ENCODE measurements at regions not wholly inside any gene's neighbourhood (a gene's known extent, or its start where the extent isn't known, plus 50 kb on each side); places are given as distances from the start of the nearest gene placed in this dataset.
A peak's percentile ranks its signal among the peaks of the same experiment; 100 is the strongest.

DNA sequence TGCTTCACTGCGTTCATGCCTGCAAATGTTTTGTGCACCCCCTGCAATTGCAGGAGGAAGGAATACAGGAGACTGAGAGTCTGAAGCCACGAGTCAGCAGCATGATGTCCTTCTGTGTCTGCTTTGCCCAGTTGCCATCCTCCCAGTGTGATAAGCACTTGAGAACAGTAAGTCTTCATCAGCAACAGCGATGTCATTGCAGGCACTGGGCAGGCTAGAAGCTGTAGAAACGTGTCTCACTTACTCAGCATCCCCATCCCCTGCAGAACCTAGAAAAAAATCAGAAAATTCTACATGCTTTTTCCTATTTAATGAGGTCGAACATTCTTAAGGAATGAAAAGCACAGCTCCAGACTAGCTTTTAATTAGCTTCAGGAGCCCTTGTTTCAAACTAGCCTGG, 156.5 kb upstream of the LPP start:
- Histone ChIP-seq H3K4me2 (ENCODE audit: low read length) (no peak overlapping the region), H3K79me2 (ENCODE audit: control insufficient read depth, low read length) (no peaks in the 10 kb centered on the region), H3K4me3 (ENCODE audit: low read length) (no peak overlapping the region), H3K36me3 (ENCODE audit: control insufficient read depth, low read length) (no peaks in the 10 kb centered on the region), H3K9me3 (ENCODE audit: control insufficient read depth, insufficient read depth, low read length) (peaks cover 2% of the 10 kb centered on the region; the same call in 1 of the 2 replicates), H3K4me1 (ENCODE audit: control insufficient read depth, low read length) (peaks cover 90% of the 10 kb centered on the region), H3F3A (ENCODE audit: control insufficient read depth, insufficient read depth) (peaks cover 15% of the 10 kb centered on the region), H3K27ac (ENCODE audit: low read depth, low read length) (no peak overlapping the region), H3K27me3 (ENCODE audit: control insufficient read depth, low read length) (no peaks in the 10 kb centered on the region), H4K20me1 (ENCODE audit: control insufficient read depth, insufficient read depth, low read depth, low read length) (no peaks in the 10 kb centered on the region), H3K9me2 (replicated peaks; ENCODE audit: control insufficient read depth, low read length) (no peaks in the 10 kb centered on the region)
- TF ChIP-seq, protein P1, sequence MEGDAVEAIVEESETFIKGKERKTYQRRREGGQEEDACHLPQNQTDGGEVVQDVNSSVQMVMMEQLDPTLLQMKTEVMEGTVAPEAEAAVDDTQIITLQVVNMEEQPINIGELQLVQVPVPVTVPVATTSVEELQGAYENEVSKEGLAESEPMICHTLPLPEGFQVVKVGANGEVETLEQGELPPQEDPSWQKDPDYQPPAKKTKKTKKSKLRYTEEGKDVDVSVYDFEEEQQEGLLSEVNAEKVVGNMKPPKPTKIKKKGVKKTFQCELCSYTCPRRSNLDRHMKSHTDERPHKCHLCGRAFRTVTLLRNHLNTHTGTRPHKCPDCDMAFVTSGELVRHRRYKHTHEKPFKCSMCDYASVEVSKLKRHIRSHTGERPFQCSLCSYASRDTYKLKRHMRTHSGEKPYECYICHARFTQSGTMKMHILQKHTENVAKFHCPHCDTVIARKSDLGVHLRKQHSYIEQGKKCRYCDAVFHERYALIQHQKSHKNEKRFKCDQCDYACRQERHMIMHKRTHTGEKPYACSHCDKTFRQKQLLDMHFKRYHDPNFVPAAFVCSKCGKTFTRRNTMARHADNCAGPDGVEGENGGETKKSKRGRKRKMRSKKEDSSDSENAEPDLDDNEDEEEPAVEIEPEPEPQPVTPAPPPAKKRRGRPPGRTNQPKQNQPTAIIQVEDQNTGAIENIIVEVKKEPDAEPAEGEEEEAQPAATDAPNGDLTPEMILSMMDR (IDR thresholded peaks at IDR 0.05; ENCODE audit: low read depth, low read length, poor library complexity, severe bottlenecking) = no peak
- no peak for TF ChIP-seq EZH2phosphoT487 (IDR thresholded peaks at IDR 0.05; ENCODE audit: borderline replicate concordance, low read length)

DNA sequence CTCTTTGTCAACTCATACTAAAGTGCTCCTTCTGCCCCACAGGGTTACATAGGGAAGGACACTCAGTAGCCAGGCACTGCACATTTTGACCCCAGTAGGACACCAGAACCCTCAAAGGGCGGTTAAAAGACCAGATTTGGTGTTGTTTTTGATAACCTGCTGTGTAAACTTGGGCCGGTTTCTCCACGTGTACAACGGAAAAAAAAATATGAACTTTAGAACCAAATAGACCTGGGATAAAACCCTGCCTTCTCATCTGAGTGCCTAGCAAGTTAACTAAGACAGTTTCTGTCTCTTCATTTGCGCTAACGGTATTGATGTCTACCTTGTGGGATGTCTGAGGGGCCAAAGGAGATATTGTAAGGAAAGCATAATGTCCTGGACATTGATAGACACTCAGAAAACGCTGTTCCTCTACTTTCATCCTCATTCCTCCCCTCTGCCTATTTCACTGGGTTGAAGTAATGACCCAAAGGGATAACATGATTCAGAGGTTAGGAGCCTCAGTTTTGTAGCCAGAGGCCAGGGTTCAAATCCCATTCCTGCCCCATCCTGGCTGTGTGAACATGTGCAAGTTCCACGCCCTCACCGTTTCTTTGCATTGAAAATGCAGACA, 155.9 kb upstream of the LPP start:
- no peaks in the 10 kb centered on the region for H3K9me2 ChIP-seq (replicated peaks; ENCODE audit: control insufficient read depth, low read length)
- no peak overlapping the region for H3K4me2 ChIP-seq (ENCODE audit: low read length)
- H4K20me1 ChIP-seq (ENCODE audit: control insufficient read depth, insufficient read depth, low read depth, low read length) = no peaks in the 10 kb centered on the region
- TF ChIP-seq EZH2phosphoT487 (IDR thresholded peaks at IDR 0.05; ENCODE audit: borderline replicate concordance, low read length) = no peak
- TF ChIP-seq, protein P1 (IDR thresholded peaks at IDR 0.05; ENCODE audit: low read depth, low read length, poor library complexity, severe bottlenecking) = no peak
- H3K27me3 ChIP-seq (ENCODE audit: control insufficient read depth, low read length) = no peaks in the 10 kb centered on the region
- no peak overlapping the region for H3K4me3 ChIP-seq (ENCODE audit: low read length)
- H3K4me1 ChIP-seq (ENCODE audit: control insufficient read depth, low read length) = peaks cover 95% of the 10 kb centered on the region
- H3F3A ChIP-seq (ENCODE audit: control insufficient read depth, insufficient read depth) = peaks cover 15% of the 10 kb centered on the region
- H3K27ac ChIP-seq (ENCODE audit: low read depth, low read length) = no peak overlapping the region
- no peaks in the 10 kb centered on the region for H3K79me2 ChIP-seq (ENCODE audit: control insufficient read depth, low read length)
- no peaks in the 10 kb centered on the region for H3K36me3 ChIP-seq (ENCODE audit: control insufficient read depth, low read length)
- no peaks in the 10 kb centered on the region for H3K9me3 ChIP-seq (ENCODE audit: control insufficient read depth, insufficient read depth, low read length)

DNA sequence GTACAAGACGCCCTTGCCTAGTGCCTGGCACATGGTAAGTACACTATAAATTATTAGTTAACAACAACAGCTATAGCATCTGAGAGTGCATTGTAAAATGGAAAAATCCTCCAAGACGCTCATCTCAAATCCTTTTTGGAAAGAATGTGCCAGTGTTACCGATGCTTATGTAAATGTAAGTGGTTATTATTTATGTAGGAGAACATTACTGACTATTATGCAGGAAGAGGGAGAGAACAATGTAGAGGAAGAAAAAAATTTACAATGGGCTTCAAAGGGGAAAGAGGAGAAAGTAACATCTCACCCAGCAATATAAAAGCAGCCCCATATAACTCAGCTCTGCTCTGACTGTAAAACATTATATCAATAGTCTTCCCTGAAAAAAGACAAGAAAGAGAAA, 155.3 kb upstream of the LPP start:
- Histone ChIP-seq H3K4me1 (ENCODE audit: control insufficient read depth, low read length) (peaks cover 100% of the 10 kb centered on the region), H3K36me3 (ENCODE audit: control insufficient read depth, low read length) (no peaks in the 10 kb centered on the region), H3F3A (ENCODE audit: control insufficient read depth, insufficient read depth) (peaks cover 15% of the 10 kb centered on the region), H3K27me3 (ENCODE audit: control insufficient read depth, low read length) (no peaks in the 10 kb centered on the region), H3K27ac (ENCODE audit: low read depth, low read length) (peak overlapping the region; percentile 90), H3K79me2 (ENCODE audit: control insufficient read depth, low read length) (no peaks in the 10 kb centered on the region), H3K9me3 (ENCODE audit: control insufficient read depth, insufficient read depth, low read length) (no peaks in the 10 kb centered on the region), H3K4me2 (ENCODE audit: low read length) (peak overlapping the region; percentile 77), H4K20me1 (ENCODE audit: control insufficient read depth, insufficient read depth, low read depth, low read length) (no peaks in the 10 kb centered on the region), H3K4me3 (ENCODE audit: low read length) (no peak overlapping the region), H3K9me2 (replicated peaks; ENCODE audit: control insufficient read depth, low read length) (no peaks in the 10 kb centered on the region)
- TF ChIP-seq EZH2phosphoT487 (IDR thresholded peaks at IDR 0.05; ENCODE audit: borderline replicate concordance, low read length) = no peak
- TF ChIP-seq, protein P1 (IDR thresholded peaks at IDR 0.05; ENCODE audit: low read depth, low read length, poor library complexity, severe bottlenecking) = no peak
